GM12878 (cell line): ENCODE measurements at regions not wholly inside any gene's neighbourhood (a gene's known extent, or its start where the extent isn't known, plus 50 kb on each side); places are given as distances from the start of the nearest gene placed in this dataset.

Experiments
- ATAC-seq: fragments of 200-7000 bp; cut with Tn5 transposase; 3 replicates; pipeline ENCODE4 v1.9.1; 2020; ENCODE audit warnings: mild to moderate bottlenecking, moderate library complexity
- BruUV-seq: library from RNA; stranded (reverse); fragments of 400-500 nt; replicated peaks from 2 replicates; lab custom pipeline; 2021; lab: Mats Ljungman, UMichigan
- CTCF ChIA-PET: fragments of 300-600 bp; sonication (Branson Sonifier 250); formaldehyde crosslinking; extraction: SDS; loops from one replicate; lab custom pipeline; 2021; ENCODE audit warnings: inconsistent platforms; lab: Yijun Ruan, JAX
- POLR2A ChIA-PET: fragments of 350-600 bp; formaldehyde crosslinking; extraction: SDS; loops from one replicate; lab custom pipeline; 2021; ENCODE audit warnings: inconsistent platforms; lab: Charles Lee
- RAD21 ChIA-PET: fragments of 300-600 bp; sonication (Branson Sonifier 250); formaldehyde crosslinking; loops from one replicate; lab custom pipeline; 2023; ENCODE audit warnings: antibody characterized with exemption; ENCODE audit not compliant: unreplicated experiment; lab: Charles Lee
- SMC1A ChIA-PET: fragments of 300-600 bp; sonication (Branson Sonifier 250); formaldehyde crosslinking; loops from one replicate; lab custom pipeline; 2023; ENCODE audit not compliant: unreplicated experiment, uncharacterized antibody; lab: Charles Lee
- DNase-seq: peaks from one replicate; pipeline ENCODE4 v3.0.0-alpha.2; 2011; ENCODE audit warnings: low read depth, low spot score
- FAIRE-seq: peaks from 3 replicates; lab custom pipeline; 2011; peaks lifted over from hg19 to GRCh38; lab: Jason Lieb, UNC
- H2AFZ ChIP-seq: 2 replicates; pipeline ENCODE4 v1.6.0; 2011; ENCODE audit warnings: low read depth, low read length, control low read depth; ENCODE audit not compliant: control insufficient read depth
- H3K27ac ChIP-seq: 2 replicates; pipeline ENCODE4 v1.5.1; 2011; ENCODE audit warnings: control low read depth; ENCODE audit not compliant: control insufficient read depth, insufficient read depth
- H3K27me3 ChIP-seq, 2 experiments: replicated peaks in 1 of 2; 2 replicates each; pipeline versions ENCODE4 v1.6.0 to v1.6.1; 2011; ENCODE audit warnings: low read length in 1 of 2; ENCODE audit not compliant: control insufficient read depth in 2 of 2, insufficient read depth in 2 of 2
- H3K36me3 ChIP-seq, 2 experiments: 2 replicates each; pipeline ENCODE4 v1.5.1; 2011; ENCODE audit warnings: low read length in 1 of 2; ENCODE audit not compliant: control insufficient read depth in 2 of 2, insufficient read depth in 2 of 2
- H3K4me1 ChIP-seq: 2 replicates; pipeline ENCODE4 v1.6.1; 2011; ENCODE audit warnings: mild to moderate bottlenecking, low read length, moderate library complexity, mixed read lengths; ENCODE audit not compliant: control insufficient read depth, insufficient read depth
- H3K4me2 ChIP-seq: 2 replicates; pipeline ENCODE4 v1.6.0; 2011; ENCODE audit warnings: control low read depth; ENCODE audit not compliant: control insufficient read depth, insufficient read depth
- H3K4me3 ChIP-seq: fragments of 200-600 bp; sonication (generic); 2 replicates; pipeline ENCODE4 v1.5.1; 2016
- H3K79me2 ChIP-seq: 2 replicates; pipeline ENCODE4 v1.6.0; 2011; ENCODE audit warnings: low read length; ENCODE audit not compliant: control insufficient read depth, insufficient read depth
- H3K9ac ChIP-seq: 2 replicates; pipeline ENCODE4 v1.8.0; 2011; ENCODE audit warnings: low read length, control low read depth, mixed read lengths; ENCODE audit not compliant: control insufficient read depth, insufficient read depth
- H3K9me3 ChIP-seq: replicated peaks from 3 replicates; pipeline ENCODE4 v1.5.1; 2011; ENCODE audit warnings: mild to moderate bottlenecking, low read length; ENCODE audit not compliant: control insufficient read depth, insufficient read depth
- H4K20me1 ChIP-seq: 2 replicates; pipeline ENCODE4 v1.6.0; 2011; ENCODE audit not compliant: control insufficient read depth, insufficient read depth
- BHLHE40 ChIP-seq, 2 experiments: fragments of 450-650 bp in 1 of 2; IDR thresholded peaks; 2 replicates each; pipeline ENCODE4 v1.6.1; 2011 to 2017; ENCODE audit warnings: low read depth in 2 of 2, borderline replicate concordance in 1 of 2, improper control_type of control experiment in 1 of 2, low read length in 1 of 2, mild to moderate bottlenecking in 1 of 2
- CREM ChIP-seq: IDR thresholded peaks from 2 replicates; pipeline ENCODE4 v1.6.1; 2014; ENCODE audit warnings: antibody characterized with exemption, low read depth
- FOXK2 ChIP-seq: fragments of 450-650 bp; IDR thresholded peaks from 2 replicates; pipeline ENCODE4 v1.6.1; 2017; ENCODE audit warnings: mild to moderate bottlenecking, moderate library complexity
- HDGF ChIP-seq: fragments of 450-650 bp; IDR thresholded peaks from 2 replicates; pipeline ENCODE4 v1.6.1; 2016; ENCODE audit warnings: antibody characterized with exemption
- LARP7 ChIP-seq: fragments of 450-650 bp; IDR thresholded peaks from 2 replicates; pipeline ENCODE4 v1.6.1; 2017; ENCODE audit warnings: mild to moderate bottlenecking
- MTA3 ChIP-seq: IDR thresholded peaks from 2 replicates; pipeline ENCODE4 v1.6.1; 2012; ENCODE audit warnings: low read length, inconsistent platforms, borderline replicate concordance
- MYB ChIP-seq: fragments of 150-350 bp; IDR thresholded peaks from 2 replicates; pipeline ENCODE4 v1.6.1; 2014; ENCODE audit warnings: mild to moderate bottlenecking, low read depth, low read length, borderline replicate concordance
- NFIC ChIP-seq: IDR thresholded peaks from 2 replicates; pipeline ENCODE4 v1.6.1; 2012; ENCODE audit warnings: low read depth, mild to moderate bottlenecking, inconsistent platforms, low read length, moderate library complexity
- NFYA ChIP-seq: IDR thresholded peaks from 2 replicates; pipeline ENCODE4 v1.6.1; 2011; ENCODE audit warnings: low read depth, mild to moderate bottlenecking, low read length, improper control_type of control experiment, borderline replicate concordance
- PAX5 ChIP-seq: IDR thresholded peaks from 2 replicates; pipeline ENCODE4 v1.6.1; 2011; ENCODE audit warnings: low read depth, low read length, borderline replicate concordance
- ZBTB11 ChIP-seq: fragments of 450-650 bp; formaldehyde crosslinking; IDR thresholded peaks from 2 replicates; pipeline ENCODE4 v1.5.0; 2022; ENCODE audit warnings: mild to moderate bottlenecking, missing genetic modification characterization
- ZNF207 ChIP-seq: fragments of 450-650 bp; IDR thresholded peaks from 2 replicates; pipeline ENCODE4 v1.6.1; 2014; ENCODE audit warnings: antibody characterized with exemption, mild to moderate bottlenecking, borderline replicate concordance
- ZNF217 ChIP-seq: fragments of 450-650 bp; IDR thresholded peaks from 2 replicates; pipeline ENCODE4 v1.6.1; 2017; ENCODE audit warnings: antibody characterized with exemption, mild to moderate bottlenecking
- WGBS: methylation state at CpG from one replicate; pipeline ENCODE4 v1.1.6; 2016; ENCODE audit warnings: low lambda C conversion rate; ENCODE audit not compliant: insufficient replicate concordance, insufficient coverage; ENCODE audit errors: missing lambda C conversion rate; 5-methylcytosine and 5-hydroxymethylcytosine counted together
- in situ Hi-C: fragments of 300-500 bp; cut with MboI; formaldehyde crosslinking; loops from 9 replicates; pipeline ENCODE4 v1.14.3; 2018; ENCODE audit warnings: mixed read lengths
- intact Hi-C: fragments of 100-400 bp; cut with micrococcal nuclease; formaldehyde crosslinking; loops from one replicate; pipeline ENCODE4 v1.14.2; 2022; ENCODE audit not compliant: unreplicated experiment

- DNase-seq (no peak), ATAC-seq (no peak), FAIRE-seq (no peak)
- H3K36me3 ChIP-seq, result no peaks in the 10 kb centered on the region
- in situ Hi-C loops, result no loop called here
- CTCF ChIA-PET, result interaction anchor here (0.6 to 2.0 kb wide), 5 partner anchors 11 to 1288 kb away, joined by 3 to 7 read pairs (median 3); no protein-coding TSS in a partner anchor
- no peaks in the 10 kb centered on the region for H3K27me3 ChIP-seq
- no peaks in the 10 kb centered on the region for H3K79me2 ChIP-seq
- H3K4me3 ChIP-seq, result no peak overlapping the region
- H3K27ac ChIP-seq, result no peak overlapping the region
- no TSS peak for BruUV-seq
- 66% methylated on average over 4 of the region's 4 CpGs for WGBS
- no peak overlapping the region for H3K9ac ChIP-seq
- no peaks in the 10 kb centered on the region for H3K9me3 ChIP-seq
- RAD21 ChIA-PET, result interaction anchor here (0.8 to 1.1 kb wide), 2 partner anchors 1021 to 1684 kb away, joined by 3 read pairs; no protein-coding TSS in a partner anchor
- H3K4me2 ChIP-seq, result no peak overlapping the region
- SMC1A ChIA-PET, result interaction anchor here (1.2 to 1.6 kb wide), 2 partner anchors 38 to 426 kb away, joined by 3 to 4 read pairs; no protein-coding TSS in a partner anchor
- H2AFZ ChIP-seq, result no peak overlapping the region
- no peaks in the 10 kb centered on the region for H3K4me1 ChIP-seq
- POLR2A ChIA-PET, result no interaction called here
- no peaks in the 10 kb centered on the region for H4K20me1 ChIP-seq
- TF ChIP-seq MYB, result no peak
- intact Hi-C loops, result no loop called here
These were observed 174.9 kb upstream of the TECRL start for GRCh38 chr4:64584125-64584524.

GRCh38 chr4:64582492-64582891 lies 173.2 kb upstream of the TECRL start:
- Histone ChIP-seq H3K9me3 (no peaks in the 10 kb centered on the region), H3K4me2 (no peak overlapping the region), H3K9ac (no peak overlapping the region), H3K36me3 (no peaks in the 10 kb centered on the region), H3K27me3 (no peaks in the 10 kb centered on the region), H2AFZ (no peak overlapping the region), H3K4me3 (no peak overlapping the region), H3K27ac (no peak overlapping the region), H4K20me1 (no peaks in the 10 kb centered on the region), H3K4me1 (no peaks in the 10 kb centered on the region), H3K79me2 (no peaks in the 10 kb centered on the region)
- ATAC-seq (no peak), FAIRE-seq (no peak), DNase-seq (no peak)
- in situ Hi-C loops, result no loop called here
- WGBS, result 0% methylated on average over 3 of the region's 3 CpGs
- ChIA-PET RAD21 (no interaction called here), POLR2A (no interaction called here), SMC1A (interaction anchor here (1.6 kb wide), 1 partner anchor 424 kb away, joined by 4 read pairs; no protein-coding TSS in a partner anchor), CTCF (interaction anchor here (0.6 kb wide), 1 partner anchor 40 kb away, joined by 7 read pairs; no protein-coding TSS in a partner anchor)
- no peak for TF ChIP-seq LARP7
- no peak for TF ChIP-seq MTA3
- no peak for TF ChIP-seq NFIC
- TF ChIP-seq PAX5, result no peak
- no peak for TF ChIP-seq HDGF
- TF ChIP-seq NFYA, result no peak
- TF ChIP-seq ZNF217, result no peak
- TF ChIP-seq CREM, result no peak
- no peak for TF ChIP-seq FOXK2
- TF ChIP-seq ZBTB11 (CRISPR knock-in tag), result no peak
- TF ChIP-seq BHLHE40 (IDR thresholded peaks at IDR 0.05; ENCODE audit: borderline replicate concordance in 1 of 2, low read depth in 2 of 2, low read length in 1 of 2), result no peak
- no peak for TF ChIP-seq ZNF207
- BruUV-seq, result no TSS peak
- intact Hi-C loops, result no loop called here
